Omental fat pad (tissue), 3 donors: ENCODE measurements at regions not wholly inside any gene's neighbourhood (a gene's known extent, or its start where the extent isn't known, plus 50 kb on each side); places are given as distances from the start of the nearest gene placed in this dataset. TPM values are rescaled to one million over a fixed set of nuclear protein-coding genes. Genes with fewer than 3 reads are reported as not detected.
"Not testable (repeated sequence)": the region's sequence is repeated elsewhere in the genome, so short reads cannot be mapped to it uniquely, and the experiment has no call there.

Experiments
- ATAC-seq: fragments of 150-250 bp; one replicate; pipeline ENCODE4 v1.9.1; 2016; ENCODE audit warnings: mild to moderate bottlenecking, moderate library complexity; ENCODE audit not compliant: low FRiP score
- DNase-seq: peaks from one replicate; pipeline ENCODE4 v3.0.0-alpha.2; 2019; ENCODE audit warnings: low spot score
- small RNA-seq: library from RNA; depleted of rRNA; stranded (forward); fragments of <200 nt; gene quantifications from one replicate; pipeline ENCODE3, GENCODE V24; 2016
- TF ChIP-seq, protein P1 (sequence below), 3 donors: fragments of 450-650 bp; IDR thresholded peaks; one replicate each; pipeline ENCODE4 v1.5.1; 2016 to 2017; ENCODE audit warnings: antibody characterized with exemption in 3 of 3, mild to moderate bottlenecking in 3 of 3, moderate library complexity in 2 of 3

GRCh38 chr21:32958288-32959002 lies 67.3 kb upstream of the OLIG2 start:
- DNase-seq (no peak), ATAC-seq (no peak)
- TF ChIP-seq, protein P1, sequence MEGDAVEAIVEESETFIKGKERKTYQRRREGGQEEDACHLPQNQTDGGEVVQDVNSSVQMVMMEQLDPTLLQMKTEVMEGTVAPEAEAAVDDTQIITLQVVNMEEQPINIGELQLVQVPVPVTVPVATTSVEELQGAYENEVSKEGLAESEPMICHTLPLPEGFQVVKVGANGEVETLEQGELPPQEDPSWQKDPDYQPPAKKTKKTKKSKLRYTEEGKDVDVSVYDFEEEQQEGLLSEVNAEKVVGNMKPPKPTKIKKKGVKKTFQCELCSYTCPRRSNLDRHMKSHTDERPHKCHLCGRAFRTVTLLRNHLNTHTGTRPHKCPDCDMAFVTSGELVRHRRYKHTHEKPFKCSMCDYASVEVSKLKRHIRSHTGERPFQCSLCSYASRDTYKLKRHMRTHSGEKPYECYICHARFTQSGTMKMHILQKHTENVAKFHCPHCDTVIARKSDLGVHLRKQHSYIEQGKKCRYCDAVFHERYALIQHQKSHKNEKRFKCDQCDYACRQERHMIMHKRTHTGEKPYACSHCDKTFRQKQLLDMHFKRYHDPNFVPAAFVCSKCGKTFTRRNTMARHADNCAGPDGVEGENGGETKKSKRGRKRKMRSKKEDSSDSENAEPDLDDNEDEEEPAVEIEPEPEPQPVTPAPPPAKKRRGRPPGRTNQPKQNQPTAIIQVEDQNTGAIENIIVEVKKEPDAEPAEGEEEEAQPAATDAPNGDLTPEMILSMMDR (IDR thresholded peaks at IDR 0.05): no peak

DNA sequence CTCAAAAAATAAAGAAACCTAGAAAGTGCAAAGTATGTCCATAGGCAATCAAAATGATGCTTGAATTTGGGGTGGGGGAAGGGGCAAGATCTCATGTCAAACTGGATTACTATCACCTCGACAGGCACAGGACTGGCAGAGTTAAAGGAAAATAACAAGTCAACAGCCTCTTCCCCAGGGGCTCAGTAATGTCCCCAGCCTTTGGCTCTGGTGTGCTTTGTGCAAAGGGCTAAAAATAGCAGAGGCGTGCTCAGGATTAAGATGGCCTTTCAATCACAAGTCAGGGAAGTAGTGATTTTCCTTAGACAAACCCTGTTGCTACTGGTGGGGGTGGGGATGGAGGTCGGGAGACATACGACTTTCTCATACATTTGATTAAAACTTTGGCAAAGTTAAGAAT lies 63.5 kb upstream of the OLIG2 start:
- DNase-seq (no peak), ATAC-seq (no peak)

GRCh38 chr21:32965129-32965680 lies 60.5 kb upstream of the OLIG2 start:
- ATAC-seq (no peak), DNase-seq (no peak)
- TF ChIP-seq, protein P1 (IDR thresholded peaks at IDR 0.05): no peak

More for the DNA sequence above, 63.5 kb upstream of the OLIG2 start:
- TF ChIP-seq, protein P1 (IDR thresholded peaks at IDR 0.05): no peak

GRCh38 chr21:32966120-32966519 lies 59.6 kb upstream of the OLIG2 start:
- TF ChIP-seq, protein P1 (IDR thresholded peaks at IDR 0.05): no peak
- ATAC-seq: no peak
- DNase-seq: no peak

DNA sequence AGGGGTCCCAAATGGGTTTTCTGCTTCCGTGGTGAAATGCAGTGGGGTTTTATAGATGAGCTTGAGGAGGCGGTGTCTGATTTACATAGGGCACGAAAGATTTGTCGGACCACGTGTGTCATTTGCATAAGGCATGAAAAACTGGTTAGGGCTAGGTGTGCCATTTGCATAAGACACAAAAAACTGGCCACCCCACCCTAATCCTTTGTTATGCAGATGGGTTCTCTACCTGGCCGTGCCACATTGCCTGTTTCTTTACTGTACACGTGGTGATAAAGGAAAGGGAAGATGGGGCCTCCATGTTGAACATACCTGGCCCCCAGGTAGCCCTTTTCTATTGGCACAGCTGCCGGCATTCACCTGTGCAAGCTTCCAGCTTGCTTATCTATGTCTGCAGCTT lies 57.6 kb upstream of the OLIG2 start:
- not testable (repeated sequence) for ATAC-seq, DNase-seq

DNA sequence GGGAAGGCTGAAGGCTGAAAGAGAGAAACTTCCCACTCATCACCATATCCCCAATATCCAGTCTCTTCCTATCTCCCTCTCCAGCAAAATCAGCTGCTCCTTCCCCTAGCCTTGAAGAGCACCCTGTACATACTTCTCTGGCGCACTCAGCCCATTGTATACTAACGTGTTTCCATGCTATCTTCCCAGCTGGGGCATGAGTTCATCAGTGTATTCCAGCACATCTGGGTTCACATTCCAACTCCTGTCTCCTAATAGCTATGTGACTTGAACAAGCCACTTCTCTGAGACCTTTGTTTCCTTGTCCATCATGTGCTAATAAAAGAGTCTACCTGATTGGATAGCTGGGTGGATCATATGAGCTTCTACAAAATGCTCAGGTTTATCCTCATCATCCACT lies 51.1 kb upstream of the OLIG2 start:
- TF ChIP-seq, protein P1 (IDR thresholded peaks at IDR 0.05): no peak
- DNase-seq: no peak
- no peak for ATAC-seq

GRCh38 chr21:32975811-32976431 lies 49.8 kb upstream of the OLIG2 start:
- ATAC-seq: no peak
- DNase-seq: no peak
- TF ChIP-seq, protein P1 (IDR thresholded peaks at IDR 0.05): no peak

Small RNAs in the stretch of these regions (small RNA-seq; reads per million reads assigned to genes)
- not detected for gene RF00156
